Activated CD8-positive, alpha-beta T cell treated with anti-CD3 and anti-CD28 coated beads for 36 hours (primary cell): ENCODE measurements at regions not wholly inside any gene's neighbourhood (a gene's known extent, or its start where the extent isn't known, plus 50 kb on each side); places are given as distances from the start of the nearest gene placed in this dataset.
A peak's percentile ranks its signal among the peaks of the same experiment; 100 is the strongest.

ENCODE experiments used
- ATAC-seq: fragments of 200-7000 bp; cut with Tn5 transposase; one replicate; pipeline ENCODE4 v1.10.0; 2021; ENCODE audit warnings: mild to moderate bottlenecking, moderate library complexity
- CTCF ChIA-PET: fragments of 350-600 bp; sonication (Branson Sonifier 250); formaldehyde crosslinking; loops from one replicate; lab custom pipeline; 2021; ENCODE audit warnings: antibody characterized with exemption; lab: Charles Lee
- POLR2A ChIA-PET: fragments of 350-600 bp; sonication (Branson Sonifier 250); formaldehyde crosslinking; loops from one replicate; lab custom pipeline; 2021; ENCODE audit warnings: antibody characterized with exemption; lab: Charles Lee
- DNase-seq: peaks from one replicate; pipeline ENCODE4 v3.0.0-alpha.2; 2020
- H3K27ac Mint-ChIP-seq: one replicate; pipeline ENCODE4 v1.8.0; 2021; ENCODE audit warnings: mild to moderate bottlenecking, mixed read lengths
- H3K27me3 Mint-ChIP-seq: one replicate; pipeline ENCODE4 v1.8.0; 2021; ENCODE audit warnings: mixed read lengths
- H3K36me3 Mint-ChIP-seq: one replicate; pipeline ENCODE4 v1.8.0; 2021; ENCODE audit warnings: low read depth, mixed read lengths
- H3K4me1 Mint-ChIP-seq: one replicate; pipeline ENCODE4 v1.8.0; 2021; ENCODE audit warnings: low read depth, mixed read lengths
- H3K4me3 Mint-ChIP-seq: one replicate; pipeline ENCODE4 v1.8.0; 2021; ENCODE audit warnings: mild to moderate bottlenecking, moderate library complexity, mixed read lengths
- H3K9me3 Mint-ChIP-seq: one replicate; pipeline ENCODE4 v1.8.0; 2021; ENCODE audit warnings: mixed read lengths
- intact Hi-C: fragments of 100-400 bp; cut with micrococcal nuclease; formaldehyde crosslinking; loops from one replicate; pipeline ENCODE4 v1.10.0; 2022
- TF ChIP-seq, protein P1 (sequence below): fragments of 200-600 bp; IDR thresholded peaks from one replicate; pipeline ENCODE4 v1.8.0; 2022; ENCODE audit warnings: antibody characterized with exemption, mild to moderate bottlenecking

DNA sequence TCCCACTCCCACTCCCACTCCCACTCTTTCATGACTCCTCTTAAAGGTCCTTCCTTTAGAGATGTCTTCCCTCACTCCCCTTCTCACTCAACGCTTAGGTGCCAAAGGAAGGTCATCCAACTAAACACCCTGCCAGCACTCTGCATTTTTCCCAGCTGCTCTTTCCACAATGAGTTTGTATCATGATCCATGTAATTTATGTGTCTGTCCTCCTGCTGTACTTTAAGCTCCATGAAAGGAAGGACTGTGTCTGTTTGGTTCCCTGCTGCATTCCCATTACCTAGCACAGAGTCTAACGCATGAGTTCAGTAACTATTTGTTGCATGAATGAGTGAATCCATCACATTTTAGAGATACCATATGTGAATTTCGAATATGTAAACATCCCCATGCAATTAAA lies 252.7 kb downstream of the KIF20B start:
- Mint-ChIP-seq H3K4me3 (no peak overlapping the region), H3K36me3 (no peaks in the 10 kb centered on the region), H3K9me3 (no peaks in the 10 kb centered on the region), H3K27me3 (peaks cover 4% of the 10 kb centered on the region), H3K4me1 (no peaks in the 10 kb centered on the region), H3K27ac (no peak overlapping the region)
- no peak for DNase-seq
- no peak for ATAC-seq
- TF ChIP-seq, protein P1, sequence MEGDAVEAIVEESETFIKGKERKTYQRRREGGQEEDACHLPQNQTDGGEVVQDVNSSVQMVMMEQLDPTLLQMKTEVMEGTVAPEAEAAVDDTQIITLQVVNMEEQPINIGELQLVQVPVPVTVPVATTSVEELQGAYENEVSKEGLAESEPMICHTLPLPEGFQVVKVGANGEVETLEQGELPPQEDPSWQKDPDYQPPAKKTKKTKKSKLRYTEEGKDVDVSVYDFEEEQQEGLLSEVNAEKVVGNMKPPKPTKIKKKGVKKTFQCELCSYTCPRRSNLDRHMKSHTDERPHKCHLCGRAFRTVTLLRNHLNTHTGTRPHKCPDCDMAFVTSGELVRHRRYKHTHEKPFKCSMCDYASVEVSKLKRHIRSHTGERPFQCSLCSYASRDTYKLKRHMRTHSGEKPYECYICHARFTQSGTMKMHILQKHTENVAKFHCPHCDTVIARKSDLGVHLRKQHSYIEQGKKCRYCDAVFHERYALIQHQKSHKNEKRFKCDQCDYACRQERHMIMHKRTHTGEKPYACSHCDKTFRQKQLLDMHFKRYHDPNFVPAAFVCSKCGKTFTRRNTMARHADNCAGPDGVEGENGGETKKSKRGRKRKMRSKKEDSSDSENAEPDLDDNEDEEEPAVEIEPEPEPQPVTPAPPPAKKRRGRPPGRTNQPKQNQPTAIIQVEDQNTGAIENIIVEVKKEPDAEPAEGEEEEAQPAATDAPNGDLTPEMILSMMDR, result no peak
- CTCF ChIA-PET, result no interaction called here
- POLR2A ChIA-PET, result no interaction called here
- intact Hi-C loops, result loop anchor here (10.0 kb wide), 1 partner anchor 159 kb away; no protein-coding TSS in a partner anchor

DNA sequence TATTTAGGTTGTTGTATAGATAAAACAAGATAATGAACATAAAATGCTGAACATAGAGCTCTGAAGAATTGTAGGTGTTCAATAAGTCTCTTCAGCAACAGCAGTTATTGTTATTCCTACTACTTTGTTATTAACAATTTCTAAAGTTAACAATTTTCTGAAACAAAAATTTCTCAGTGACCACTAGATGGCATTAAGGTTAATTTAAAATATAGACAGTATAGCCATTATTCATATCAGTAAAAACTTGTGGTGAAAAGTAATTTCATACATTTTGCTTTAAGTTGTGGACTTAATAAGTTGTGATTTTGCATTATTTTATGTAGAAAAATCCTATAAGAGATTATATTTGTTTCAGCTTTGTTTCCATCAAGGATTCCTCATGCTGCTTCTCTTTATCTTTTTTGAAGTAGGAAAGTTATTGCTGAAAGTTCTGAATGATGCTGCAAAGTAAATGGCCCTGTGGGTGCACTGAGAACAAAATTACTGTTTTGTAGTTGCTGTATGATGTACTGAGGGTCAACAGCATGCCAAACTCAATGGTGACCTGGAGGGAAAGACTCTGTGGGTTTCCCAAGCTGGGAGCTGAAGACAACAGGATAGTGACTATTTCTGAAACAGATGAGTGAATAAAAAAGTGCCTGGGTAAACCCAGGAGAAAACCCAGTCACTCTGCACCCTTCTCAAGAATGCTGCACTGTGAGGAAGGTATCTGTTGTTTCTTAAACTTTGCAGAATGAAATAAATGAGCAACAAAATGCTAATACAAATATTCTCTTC lies 253.6 kb downstream of the KIF20B start:
- no peak overlapping the region for H3K27ac Mint-ChIP-seq
- ATAC-seq (no peak), DNase-seq (no peak)
- H3K4me3 Mint-ChIP-seq, result no peak overlapping the region
- no peaks in the 10 kb centered on the region for H3K4me1 Mint-ChIP-seq
- TF ChIP-seq, protein P1, result peak; percentile 50
- H3K27me3 Mint-ChIP-seq, result peaks cover 4% of the 10 kb centered on the region
- H3K36me3 Mint-ChIP-seq, result no peaks in the 10 kb centered on the region
- no peaks in the 10 kb centered on the region for H3K9me3 Mint-ChIP-seq
- intact Hi-C loops, result loop anchor here (5.0 to 10.0 kb wide), 2 partner anchors 160 to 182 kb away; no protein-coding TSS in a partner anchor
- ChIA-PET CTCF (no interaction called here), POLR2A (no interaction called here)

DNA sequence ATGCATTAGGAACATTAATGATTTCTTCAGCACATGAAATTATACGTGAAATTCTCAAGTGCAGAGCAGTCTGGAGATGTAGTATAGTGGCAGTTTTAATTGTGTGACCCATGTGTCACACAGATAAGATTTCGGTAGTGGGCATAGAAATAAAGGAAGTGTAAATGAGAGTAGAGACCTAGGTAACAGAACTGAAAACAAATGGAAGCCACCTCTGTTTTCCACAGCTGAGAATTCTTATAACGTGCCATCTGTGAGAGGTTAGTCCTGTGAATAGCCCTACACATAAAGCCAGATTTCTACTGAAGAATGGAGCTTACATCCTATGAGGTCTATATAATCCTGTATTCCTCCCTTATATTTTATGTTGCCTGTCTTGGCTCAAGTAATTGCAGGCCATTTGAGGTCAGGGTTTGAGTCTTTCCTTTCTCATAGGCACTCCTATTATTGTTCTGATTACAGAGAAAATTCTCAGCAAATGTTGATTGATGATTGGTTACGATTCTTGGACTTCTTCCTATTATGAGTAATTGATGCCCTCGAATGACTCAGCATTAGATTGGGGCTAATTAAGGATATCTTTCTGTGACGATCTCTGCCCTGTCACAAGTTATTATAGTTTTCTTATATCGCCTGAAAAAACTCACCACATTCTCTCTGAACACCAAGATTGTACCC lies 258.2 kb downstream of the KIF20B start:
- intact Hi-C loops, result loop anchor here (5.0 to 10.0 kb wide), 2 partner anchors 165 to 178 kb away; no protein-coding TSS in a partner anchor
- CTCF ChIA-PET, result no interaction called here
- ATAC-seq, result no peak
- TF ChIP-seq, protein P1, result no peak
- Mint-ChIP-seq H3K36me3 (no peaks in the 10 kb centered on the region), H3K27me3 (peaks cover 8% of the 10 kb centered on the region), H3K9me3 (no peaks in the 10 kb centered on the region), H3K27ac (no peak overlapping the region), H3K4me1 (no peaks in the 10 kb centered on the region), H3K4me3 (no peak overlapping the region)
- DNase-seq, result no peak
- POLR2A ChIA-PET, result no interaction called here

DNA sequence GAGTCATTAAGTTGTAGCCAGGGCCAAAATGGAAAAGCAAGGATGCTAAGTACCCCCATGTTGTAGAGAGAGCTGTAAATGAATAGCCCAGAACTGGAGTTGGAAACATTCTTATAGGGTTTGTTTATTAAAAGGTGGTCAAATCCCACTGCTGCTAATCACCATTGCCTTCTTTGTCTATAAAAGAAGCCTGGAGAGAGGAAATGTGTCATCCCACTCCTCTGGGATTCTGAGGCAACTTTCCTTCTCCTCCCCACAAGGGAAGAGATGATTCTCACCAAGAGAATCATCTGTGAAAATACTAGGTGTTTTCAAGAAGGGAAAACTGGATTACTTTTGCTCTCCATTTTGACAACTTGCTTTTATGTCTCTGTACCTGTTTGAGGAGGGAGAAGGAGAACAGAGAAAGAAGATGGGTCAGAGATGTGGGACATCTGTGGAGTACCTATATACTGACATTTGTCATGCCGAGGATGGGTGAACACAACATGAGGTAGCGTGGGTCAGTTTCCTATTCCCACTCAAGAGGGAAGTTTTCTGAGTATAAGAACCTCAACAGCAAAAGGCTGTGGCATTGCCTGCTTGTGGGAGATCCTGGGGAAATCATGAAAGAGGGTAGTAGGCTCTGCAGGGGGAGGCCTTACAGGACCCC lies 262.2 kb downstream of the KIF20B start:
- Mint-ChIP-seq H3K27ac (no peak overlapping the region), H3K36me3 (no peaks in the 10 kb centered on the region), H3K9me3 (no peaks in the 10 kb centered on the region), H3K4me1 (no peaks in the 10 kb centered on the region), H3K4me3 (no peak overlapping the region), H3K27me3 (peaks cover 6% of the 10 kb centered on the region)
- no peak for ATAC-seq
- intact Hi-C loops, result no loop called here
- TF ChIP-seq, protein P1, result no peak
- no peak for DNase-seq
- ChIA-PET POLR2A (no interaction called here), CTCF (interaction anchor here (1.1 kb wide), 1 partner anchor 170 kb away, joined by 3 read pairs; no protein-coding TSS in a partner anchor)
